Sigmoid colon (tissue), 4 donors: ENCODE measurements at regions not wholly inside any gene's neighbourhood (a gene's known extent, or its start where the extent isn't known, plus 50 kb on each side); places are given as distances from the start of the nearest gene placed in this dataset.

Source experiments
- CTCF ChIP-seq, 4 experiments: fragments of 450-650 bp in 3 of 4; fragments of 200-600 bp in 1 of 4; IDR thresholded peaks; one replicate each; pipeline ENCODE4 v1.5.1; 2016 to 2019; ENCODE audit warnings: antibody characterized with exemption in 4 of 4, mild to moderate bottlenecking in 3 of 4, moderate library complexity in 2 of 4
- POLR2A ChIP-seq, 2 donors: fragments of 450-650 bp; IDR thresholded peaks; one replicate each; pipeline ENCODE4 v1.6.1; 2016; ENCODE audit warnings: antibody characterized with exemption in 2 of 2, mild to moderate bottlenecking in 2 of 2, moderate library complexity in 2 of 2
- POLR2AphosphoS5 ChIP-seq, 4 donors: sonication (generic); formaldehyde crosslinking; IDR thresholded peaks; one replicate each; pipeline ENCODE4 v1.6.1; 2017; ENCODE audit warnings: antibody characterized with exemption in 4 of 4

DNA sequence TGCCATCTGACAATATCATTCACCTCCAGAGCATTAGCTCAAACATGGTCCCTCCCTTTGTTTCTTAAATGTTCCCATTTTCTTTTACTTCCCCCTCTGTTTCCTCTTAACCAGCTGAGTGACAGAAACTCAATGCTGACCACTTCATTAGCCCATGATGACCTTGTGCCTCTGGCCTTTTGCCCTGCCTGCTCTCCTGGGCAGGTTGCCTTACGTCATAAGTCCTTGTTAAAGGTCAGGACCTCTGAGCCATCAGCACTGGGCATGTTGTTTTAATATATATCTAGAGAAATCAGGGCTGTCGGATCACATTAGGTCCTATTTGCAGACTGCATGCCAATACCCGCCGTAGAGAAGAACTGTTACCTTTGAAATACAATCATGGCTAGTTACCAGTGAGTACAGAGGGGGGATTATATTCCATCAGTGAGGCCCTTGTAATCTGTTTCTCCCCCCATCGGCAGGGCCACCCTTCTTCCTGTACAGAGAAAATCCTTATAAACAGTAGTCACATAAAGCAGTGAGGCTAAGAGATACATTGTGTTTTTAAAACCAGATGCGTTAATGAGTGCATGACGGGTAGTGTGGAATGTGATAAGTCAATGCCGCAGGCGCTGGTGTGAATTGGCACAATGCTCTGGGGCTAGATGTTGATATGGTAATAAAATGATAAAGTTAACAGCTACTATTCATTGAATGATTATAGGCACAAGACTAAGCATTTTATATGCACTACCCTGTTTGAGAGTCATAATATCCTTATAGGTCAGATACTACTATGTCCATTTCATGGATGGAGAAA is 94.3 kb upstream of the ZFHX3 start:
- TF ChIP-seq CTCF (IDR thresholded peaks at IDR 0.05) (no peak), POLR2A (IDR thresholded peaks at IDR 0.05) (no peak), POLR2AphosphoS5 (IDR thresholded peaks at IDR 0.05) (no peak)
